ENCODE measurements at regions not wholly inside any gene's neighbourhood (a gene's known extent, or its start where the extent isn't known, plus 50 kb on each side); places are given as distances from the start of the nearest gene placed in this dataset.

- DNase-seq (ENCODE audit: low spot score), result no peak
- no peaks in the 10 kb centered on the region for H3K27me3 ChIP-seq (replicated peaks; ENCODE audit: insufficient read depth)
- H3K4me1 ChIP-seq (replicated peaks), result peaks cover 4% of the 10 kb centered on the region
- H3K36me3 ChIP-seq, result no peaks in the 10 kb centered on the region
- TF ChIP-seq CTCF (IDR thresholded peaks at IDR 0.05), result no peak
- no peak for TF ChIP-seq POLR2AphosphoS5 (IDR thresholded peaks at IDR 0.05)
- no peak for TF ChIP-seq POLR2A (IDR thresholded peaks at IDR 0.05)
- H3K9me3 ChIP-seq, result no peaks in the 10 kb centered on the region
- intact Hi-C loops (cut with DNase I), result no loop called here
- 92% methylated on average over 2 of the region's 2 CpGs for WGBS
- no peak overlapping the region for H3K27ac ChIP-seq
- H3K4me3 ChIP-seq, result no peak overlapping the region
Observed at GRCh38 chr6:81999270-81999669, 246.8 kb upstream of the TENT5A start.

GRCh38 chr6:81998432-81998831 is 246.0 kb upstream of the TENT5A start:
- Histone ChIP-seq H3K27me3 (replicated peaks; ENCODE audit: insufficient read depth) (no peaks in the 10 kb centered on the region), H3K9me3 (no peaks in the 10 kb centered on the region), H3K4me1 (replicated peaks) (peaks cover 4% of the 10 kb centered on the region), H3K36me3 (no peaks in the 10 kb centered on the region), H3K27ac (no peak overlapping the region), H3K4me3 (no peak overlapping the region)
- 91% methylated on average over 1 of the region's 1 CpG for WGBS
- DNase-seq (ENCODE audit: low spot score), result no peak
- TF ChIP-seq POLR2A (IDR thresholded peaks at IDR 0.05) (no peak), CTCF (IDR thresholded peaks at IDR 0.05) (no peak), POLR2AphosphoS5 (IDR thresholded peaks at IDR 0.05) (no peak)
- intact Hi-C loops (cut with DNase I), result no loop called here

- H3K4me1 ChIP-seq (replicated peaks), result peaks cover 4% of the 10 kb centered on the region
- H3K4me3 ChIP-seq, result no peak overlapping the region
- intact Hi-C loops (cut with DNase I), result no loop called here
- no peak overlapping the region for H3K27ac ChIP-seq
- H3K9me3 ChIP-seq, result no peaks in the 10 kb centered on the region
- H3K36me3 ChIP-seq, result no peaks in the 10 kb centered on the region
- no peak for DNase-seq (ENCODE audit: low spot score)
- TF ChIP-seq POLR2A (IDR thresholded peaks at IDR 0.05), result no peak
- TF ChIP-seq CTCF (IDR thresholded peaks at IDR 0.05), result no peak
- TF ChIP-seq POLR2AphosphoS5 (IDR thresholded peaks at IDR 0.05), result no peak
- no peaks in the 10 kb centered on the region for H3K27me3 ChIP-seq (replicated peaks; ENCODE audit: insufficient read depth)
- 44% methylated on average over 4 of the region's 4 CpGs for WGBS
Observed at GRCh38 chr6:81997090-81997926, 244.8 kb upstream of the TENT5A start.

- 90% methylated on average over 4 of the region's 4 CpGs for WGBS
- DNase-seq (ENCODE audit: low spot score), result no peak
- intact Hi-C loops (cut with DNase I), result no loop called here
- TF ChIP-seq POLR2AphosphoS5 (IDR thresholded peaks at IDR 0.05), result no peak
- TF ChIP-seq CTCF (IDR thresholded peaks at IDR 0.05), result no peak
- TF ChIP-seq POLR2A (IDR thresholded peaks at IDR 0.05), result no peak
- Histone ChIP-seq H3K4me1 (replicated peaks) (peaks cover 4% of the 10 kb centered on the region), H3K36me3 (no peaks in the 10 kb centered on the region), H3K9me3 (no peaks in the 10 kb centered on the region), H3K4me3 (no peak overlapping the region), H3K27ac (no peak overlapping the region), H3K27me3 (replicated peaks; ENCODE audit: insufficient read depth) (no peaks in the 10 kb centered on the region)
Observed at GRCh38 chr6:81996414-81996813, 243.9 kb upstream of the TENT5A start.

All from prostate gland (tissue), 2 donors.